HEK293T (cell line): ENCODE measurements at regions not wholly inside any gene's neighbourhood (a gene's known extent, or its start where the extent isn't known, plus 50 kb on each side); places are given as distances from the start of the nearest gene placed in this dataset.

Source experiments
- ARNT ChIP-seq: fragments of 450-650 bp; IDR thresholded peaks from 2 replicates; pipeline ENCODE4 v1.6.1; 2017; ENCODE audit warnings: mild to moderate bottlenecking
- BHLHE40 ChIP-seq: fragments of 450-650 bp; IDR thresholded peaks from 2 replicates; pipeline ENCODE4 v1.6.1; 2016; ENCODE audit warnings: mild to moderate bottlenecking, moderate library complexity, borderline replicate concordance
- CTBP1 ChIP-seq: fragments of 450-650 bp; IDR thresholded peaks from 2 replicates; pipeline ENCODE4 v1.6.1; 2016; ENCODE audit warnings: borderline replicate concordance
- FOXK2 ChIP-seq: fragments of 450-650 bp; IDR thresholded peaks from 2 replicates; pipeline ENCODE4 v1.6.1; 2016; ENCODE audit warnings: mild to moderate bottlenecking
- LEF1 ChIP-seq: fragments of 450-650 bp; IDR thresholded peaks from 2 replicates; pipeline ENCODE4 v1.6.1; 2017; ENCODE audit warnings: mild to moderate bottlenecking, borderline replicate concordance
- NFRKB ChIP-seq: fragments of 450-650 bp; IDR thresholded peaks from 2 replicates; pipeline ENCODE4 v1.6.1; 2016; ENCODE audit warnings: mild to moderate bottlenecking, moderate library complexity
- SUZ12 ChIP-seq: fragments of 450-650 bp; IDR thresholded peaks from 2 replicates; pipeline ENCODE4 v1.6.1; 2016; ENCODE audit warnings: mild to moderate bottlenecking
- TARDBP ChIP-seq: fragments of 450-650 bp; IDR thresholded peaks from 2 replicates; pipeline ENCODE4 v1.6.1; 2016
- ZNF384 ChIP-seq: fragments of 450-650 bp; IDR thresholded peaks from 2 replicates; pipeline ENCODE4 v1.6.1; 2016

- TF ChIP-seq LEF1, result no peak
- no peak for TF ChIP-seq SUZ12
- TF ChIP-seq NFRKB, result no peak
- TF ChIP-seq ARNT, result no peak
- TF ChIP-seq BHLHE40, result no peak
- no peak for TF ChIP-seq ZNF384
- TF ChIP-seq CTBP1, result no peak
- TF ChIP-seq FOXK2, result no peak
- TF ChIP-seq TARDBP, result no peak
These were observed 171.8 kb upstream of the TBL1X start for GRCh38 chrX:9293051-9293496.
